ENCODE measurements at regions not wholly inside any gene's neighbourhood (a gene's known extent, or its start where the extent isn't known, plus 50 kb on each side); places are given as distances from the start of the nearest gene placed in this dataset. TPM values are rescaled to one million over a fixed set of nuclear protein-coding genes. Genes with fewer than 3 reads are reported as not detected.

DNA sequence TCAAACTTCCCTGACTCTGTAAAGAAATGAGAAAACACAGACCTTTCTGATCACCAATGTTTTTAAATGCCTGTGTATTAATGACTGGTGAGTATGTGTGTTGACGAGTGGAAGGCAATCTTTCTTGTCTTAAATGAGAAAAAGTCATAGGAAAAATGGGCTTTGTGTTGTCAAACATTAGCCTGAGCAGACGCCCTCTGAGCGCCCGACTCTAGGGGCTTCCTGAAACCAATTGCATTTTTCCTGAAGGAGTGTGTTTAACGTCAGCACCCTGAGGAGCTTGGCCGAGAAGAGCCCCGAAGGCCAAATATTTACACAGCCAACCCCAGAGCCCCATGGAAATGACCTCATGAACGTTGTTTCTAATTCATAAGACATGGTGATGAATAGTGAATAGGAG, 154.3 kb downstream of the PHF2 start:
- POLR2A ChIA-PET: no interaction called here

DNA sequence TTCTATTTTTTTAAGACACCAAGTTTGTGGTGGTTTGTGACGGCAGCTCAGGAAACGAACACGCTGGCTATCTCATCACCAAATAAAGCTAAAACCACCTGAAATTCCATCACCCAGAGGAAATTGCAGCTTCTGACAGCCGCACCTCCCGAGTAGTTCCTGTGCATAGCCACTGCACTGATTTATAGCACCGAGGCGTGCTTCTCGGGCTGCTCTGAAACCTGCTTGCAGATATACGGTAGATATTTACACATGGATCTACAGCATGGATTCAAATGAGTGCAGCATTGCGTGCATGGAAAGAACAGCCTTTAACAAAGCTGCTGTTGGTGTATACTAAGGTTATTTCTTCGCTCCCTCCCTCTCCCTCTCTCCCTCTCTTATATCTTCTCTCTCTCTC, 153.8 kb downstream of the PHF2 start:
- no peak for DNase-seq (ENCODE audit: low read depth)
- POLR2A ChIA-PET: no interaction called here
- CTCF ChIA-PET: no interaction called here

More for the DNA sequence above, 154.3 kb downstream of the PHF2 start:
- no peak for DNase-seq (ENCODE audit: low read depth)
- H3K4me3 ChIP-seq (ENCODE audit: low read depth, low read length): no peak overlapping the region
- no peaks in the 10 kb centered on the region for H3K27me3 ChIP-seq (ENCODE audit: control insufficient read depth, insufficient read depth, low read length)
- TF ChIP-seq, protein P1, sequence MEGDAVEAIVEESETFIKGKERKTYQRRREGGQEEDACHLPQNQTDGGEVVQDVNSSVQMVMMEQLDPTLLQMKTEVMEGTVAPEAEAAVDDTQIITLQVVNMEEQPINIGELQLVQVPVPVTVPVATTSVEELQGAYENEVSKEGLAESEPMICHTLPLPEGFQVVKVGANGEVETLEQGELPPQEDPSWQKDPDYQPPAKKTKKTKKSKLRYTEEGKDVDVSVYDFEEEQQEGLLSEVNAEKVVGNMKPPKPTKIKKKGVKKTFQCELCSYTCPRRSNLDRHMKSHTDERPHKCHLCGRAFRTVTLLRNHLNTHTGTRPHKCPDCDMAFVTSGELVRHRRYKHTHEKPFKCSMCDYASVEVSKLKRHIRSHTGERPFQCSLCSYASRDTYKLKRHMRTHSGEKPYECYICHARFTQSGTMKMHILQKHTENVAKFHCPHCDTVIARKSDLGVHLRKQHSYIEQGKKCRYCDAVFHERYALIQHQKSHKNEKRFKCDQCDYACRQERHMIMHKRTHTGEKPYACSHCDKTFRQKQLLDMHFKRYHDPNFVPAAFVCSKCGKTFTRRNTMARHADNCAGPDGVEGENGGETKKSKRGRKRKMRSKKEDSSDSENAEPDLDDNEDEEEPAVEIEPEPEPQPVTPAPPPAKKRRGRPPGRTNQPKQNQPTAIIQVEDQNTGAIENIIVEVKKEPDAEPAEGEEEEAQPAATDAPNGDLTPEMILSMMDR (IDR thresholded peaks at IDR 0.05; ENCODE audit: insufficient read depth, low read depth, low read length): no peak
- H3K36me3 ChIP-seq (ENCODE audit: control insufficient read depth, insufficient read depth, low read length): no peaks in the 10 kb centered on the region
- CTCF ChIA-PET: no interaction called here

More for the DNA sequence above, 153.8 kb downstream of the PHF2 start:
- Histone ChIP-seq H3K27me3 (ENCODE audit: control insufficient read depth, insufficient read depth, low read length) (no peaks in the 10 kb centered on the region), H3K36me3 (ENCODE audit: control insufficient read depth, insufficient read depth, low read length) (no peaks in the 10 kb centered on the region), H3K4me3 (ENCODE audit: low read depth, low read length) (no peak overlapping the region)
- TF ChIP-seq, protein P1 (IDR thresholded peaks at IDR 0.05; ENCODE audit: insufficient read depth, low read depth, low read length): no peak

Small RNA genes lying in the stretch of these regions (small RNA-seq; reads per million reads assigned to genes)
- not detected for gene MIR4291 (ENCODE audit: insufficient read length, low read depth, low replicate concordance)

All from BJ (cell line).